ENCODE measurements at regions not wholly inside any gene's neighbourhood (a gene's known extent, or its start where the extent isn't known, plus 50 kb on each side); places are given as distances from the start of the nearest gene placed in this dataset.
"Not testable (repeated sequence)": the region's sequence is repeated elsewhere in the genome, so short reads cannot be mapped to it uniquely, and the experiment has no call there.

DNA sequence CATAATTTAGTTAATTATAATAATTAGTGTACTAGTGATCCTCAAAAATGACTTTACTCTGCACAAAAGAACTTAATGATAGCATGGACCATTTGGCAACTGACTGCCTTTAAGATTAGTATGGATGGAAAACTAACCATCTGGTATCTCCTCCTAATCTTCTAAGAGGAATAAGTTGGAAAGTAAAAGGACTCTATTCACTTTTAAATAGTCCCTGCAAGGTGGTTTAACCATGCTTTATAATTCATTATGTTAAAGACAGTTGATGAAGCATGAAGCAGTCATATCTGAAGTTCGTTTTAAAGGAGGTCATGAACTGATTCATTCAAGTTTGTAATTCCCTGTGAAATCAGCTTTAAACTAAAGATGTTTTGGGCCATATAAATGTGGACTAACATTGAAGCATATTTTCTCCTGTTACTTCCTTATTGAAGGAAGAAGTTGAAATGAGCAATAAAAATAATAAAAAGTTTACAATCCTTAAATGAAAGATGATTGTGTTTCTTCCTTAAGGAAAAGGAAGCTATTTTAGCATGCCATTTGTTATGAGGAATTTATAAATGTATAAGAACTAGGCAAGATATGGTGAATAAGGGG lies 446.0 kb downstream of the XIRP2 start:
- no peak for DNase-seq

DNA sequence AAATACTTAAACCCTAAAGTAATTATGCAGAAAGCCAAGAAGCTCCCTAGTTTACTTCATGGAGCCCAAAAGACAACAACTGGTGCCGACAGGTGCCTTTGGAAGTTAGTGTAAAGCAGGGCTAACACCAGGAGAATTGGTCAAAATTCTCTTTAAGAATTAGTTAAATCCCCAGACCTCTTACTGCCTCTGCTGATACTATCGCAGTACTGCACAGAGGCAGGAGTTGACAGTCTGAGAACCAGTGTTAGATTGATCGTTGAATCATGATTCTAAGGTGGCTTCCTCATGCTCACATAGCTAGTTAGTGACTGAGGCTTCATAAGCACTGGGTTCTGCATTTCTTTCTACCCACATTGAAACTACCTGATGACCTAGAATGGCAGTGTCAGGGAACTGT lies 445.0 kb downstream of the XIRP2 start:
- no peak for DNase-seq

DNA sequence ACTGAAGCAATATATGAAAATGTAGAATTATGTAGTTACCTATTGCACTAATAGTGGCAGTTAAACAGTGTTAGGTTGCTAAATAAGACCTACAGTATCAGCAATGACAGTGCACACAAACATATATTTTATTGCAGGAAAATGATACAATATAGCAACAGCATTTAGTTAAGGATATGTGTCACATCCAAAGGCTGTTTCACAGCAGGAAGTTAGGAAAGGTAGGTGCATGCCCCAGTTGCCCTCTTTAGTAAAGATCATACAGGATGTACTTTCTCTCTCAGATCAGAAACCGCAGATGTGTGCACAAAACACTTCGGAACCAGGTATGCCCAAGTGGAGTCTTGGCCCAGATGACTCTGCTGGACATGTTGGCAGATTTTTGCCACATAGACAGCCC lies 444.1 kb downstream of the XIRP2 start:
- DNase-seq, result no peak

DNA sequence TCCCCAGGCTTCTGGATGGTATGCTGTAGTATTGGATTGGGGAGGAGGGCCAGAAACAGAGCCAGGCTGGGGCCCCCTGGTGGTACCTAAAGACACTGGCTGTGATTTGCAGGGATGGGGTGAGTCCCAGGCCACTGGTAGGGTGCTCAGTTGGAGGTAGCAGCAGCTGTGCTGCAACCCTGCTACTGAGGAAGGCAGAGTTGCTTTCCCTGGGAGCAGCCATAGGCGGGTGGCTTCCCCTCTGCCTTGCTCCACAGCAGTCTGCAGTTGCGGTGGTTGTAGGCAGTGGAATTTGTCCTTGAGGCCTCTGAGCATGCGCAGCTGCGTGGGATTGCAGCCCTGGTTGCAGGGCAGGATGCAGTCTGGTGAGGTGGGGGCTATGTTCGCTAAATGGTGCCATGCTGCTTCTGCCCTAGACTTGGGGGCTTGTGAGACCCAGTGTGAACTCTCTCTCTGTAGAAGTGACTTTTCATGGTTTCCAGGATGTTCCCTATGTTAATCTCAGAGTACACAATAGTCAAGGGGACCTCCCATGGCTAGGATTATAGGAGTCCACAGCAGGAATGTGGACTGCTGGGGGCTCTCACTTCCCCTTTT lies 443.5 kb downstream of the XIRP2 start:
- DNase-seq, result no peak

DNA sequence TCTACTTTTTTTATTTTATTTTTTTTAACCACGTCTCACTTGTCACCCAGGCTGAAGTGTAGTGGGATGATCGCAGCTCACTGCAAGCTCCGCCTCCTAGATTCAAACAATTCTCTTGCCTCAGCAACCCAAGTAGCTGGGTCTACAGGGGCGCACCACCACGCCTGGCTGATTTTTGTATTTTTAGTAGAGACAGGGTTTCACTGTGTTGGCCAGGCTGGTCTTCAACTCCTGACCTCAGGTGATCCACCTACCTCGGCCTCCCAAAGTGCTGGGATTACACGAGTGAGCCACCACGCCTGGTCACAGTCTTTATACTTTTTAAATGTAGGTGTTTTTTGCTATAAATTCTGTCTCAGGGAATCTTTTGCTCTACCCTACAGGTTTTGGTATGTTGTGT lies 440.5 kb downstream of the XIRP2 start:
- not testable (repeated sequence) for DNase-seq

DNA sequence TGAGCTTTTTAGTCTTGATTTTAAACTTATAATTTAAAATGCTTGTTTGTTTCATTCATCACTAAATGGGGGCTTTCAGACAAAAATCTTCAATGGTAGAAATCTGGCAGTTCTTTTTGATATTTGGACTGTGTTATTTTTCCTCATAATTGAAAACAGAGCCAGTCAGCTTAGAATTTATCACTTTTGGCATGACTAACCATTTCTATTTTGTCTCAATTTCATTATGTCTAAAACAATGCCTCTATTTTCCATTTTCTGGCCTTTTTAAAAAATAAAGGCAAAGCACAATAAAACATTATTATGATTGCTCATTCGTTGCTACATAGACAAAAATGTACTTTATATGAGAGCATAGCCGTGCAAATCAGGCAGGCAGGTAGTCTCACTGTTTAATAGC lies 434.5 kb downstream of the XIRP2 start:
- DNase-seq, result no peak

DNA sequence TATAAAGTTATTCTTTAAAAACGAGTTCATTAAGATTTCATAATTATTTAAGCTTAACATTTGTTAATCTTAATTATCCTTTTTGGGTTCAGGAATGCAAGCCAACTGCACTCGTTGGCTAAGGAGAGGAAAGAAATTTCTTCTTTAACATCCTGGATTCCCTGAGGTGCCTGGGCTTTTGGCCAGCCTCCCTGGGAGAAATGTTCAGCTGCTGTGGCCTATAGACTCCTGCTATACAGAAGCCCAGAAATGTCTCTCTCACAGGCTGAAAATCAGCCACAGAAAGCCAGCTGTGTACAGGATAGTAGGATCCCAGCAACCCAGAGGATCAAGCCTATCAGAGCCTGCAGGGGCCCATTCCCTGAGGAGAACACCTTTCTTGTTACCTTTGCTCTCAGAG lies 430.3 kb downstream of the XIRP2 start:
- DNase-seq, result no peak

DNA sequence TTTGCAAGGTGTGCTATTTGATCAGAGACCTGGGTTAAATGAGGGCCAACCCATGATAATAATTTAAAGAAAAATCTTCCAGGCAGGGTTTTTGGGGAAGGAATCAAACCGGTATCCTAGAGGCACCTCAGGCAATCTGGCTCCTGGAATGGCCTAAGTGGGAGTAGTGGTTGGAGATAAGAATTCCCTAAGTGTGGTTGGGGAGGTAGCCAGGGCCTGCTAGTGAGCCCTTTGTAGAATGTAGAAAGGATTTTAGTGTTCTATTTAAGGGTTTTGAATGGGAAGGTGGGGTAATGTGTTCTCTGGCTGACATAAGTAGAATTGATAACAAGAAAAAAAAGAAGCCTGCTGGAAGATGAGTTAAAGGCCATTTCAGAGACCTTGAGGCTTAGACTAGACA lies 422.2 kb downstream of the XIRP2 start:
- DNase-seq, result no peak
